GM12872 (cell line): ENCODE measurements at regions not wholly inside any gene's neighbourhood (a gene's known extent, or its start where the extent isn't known, plus 50 kb on each side); places are given as distances from the start of the nearest gene placed in this dataset.

Source experiments
- TF ChIP-seq, protein P1 (sequence below): IDR thresholded peaks from 3 replicates; pipeline ENCODE4 v1.5.1; 2011; ENCODE audit warnings: low read depth, mild to moderate bottlenecking, low read length, moderate library complexity; ENCODE audit not compliant: insufficient read depth

DNA sequence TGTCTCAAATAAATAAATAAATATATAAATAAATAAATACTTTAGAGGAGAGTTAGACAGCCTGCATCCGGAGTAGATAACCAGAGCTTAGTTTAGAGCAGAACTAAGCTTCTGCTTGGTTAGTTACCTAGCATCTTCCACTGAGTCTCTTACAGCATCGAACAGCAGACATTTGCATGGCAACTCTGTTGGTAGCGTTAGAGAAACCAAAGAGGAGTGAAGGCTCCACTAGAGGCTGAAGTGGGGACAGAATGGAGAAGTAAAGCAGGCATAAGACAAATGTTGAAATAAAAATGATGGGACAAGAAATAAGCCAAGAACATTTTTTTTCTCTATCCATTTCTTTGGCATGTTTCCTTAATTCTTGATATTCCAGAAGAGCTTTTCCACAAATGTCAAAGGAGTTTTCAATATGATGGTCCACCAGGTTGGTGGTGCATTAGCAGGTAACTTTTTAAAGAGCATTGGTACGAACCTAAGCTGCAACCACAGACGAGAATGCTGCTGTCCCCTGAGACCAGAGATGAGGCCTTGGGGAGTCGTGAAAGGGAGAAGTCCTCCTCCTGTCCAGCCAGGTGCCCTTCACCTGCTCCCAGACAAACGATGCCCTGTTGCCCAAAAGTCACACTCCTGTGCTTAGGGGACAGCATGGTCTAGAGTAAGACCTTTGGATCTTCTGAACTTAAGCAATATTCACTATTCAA is 438.3 kb downstream of the DIRAS2 start:
- TF ChIP-seq, protein P1, sequence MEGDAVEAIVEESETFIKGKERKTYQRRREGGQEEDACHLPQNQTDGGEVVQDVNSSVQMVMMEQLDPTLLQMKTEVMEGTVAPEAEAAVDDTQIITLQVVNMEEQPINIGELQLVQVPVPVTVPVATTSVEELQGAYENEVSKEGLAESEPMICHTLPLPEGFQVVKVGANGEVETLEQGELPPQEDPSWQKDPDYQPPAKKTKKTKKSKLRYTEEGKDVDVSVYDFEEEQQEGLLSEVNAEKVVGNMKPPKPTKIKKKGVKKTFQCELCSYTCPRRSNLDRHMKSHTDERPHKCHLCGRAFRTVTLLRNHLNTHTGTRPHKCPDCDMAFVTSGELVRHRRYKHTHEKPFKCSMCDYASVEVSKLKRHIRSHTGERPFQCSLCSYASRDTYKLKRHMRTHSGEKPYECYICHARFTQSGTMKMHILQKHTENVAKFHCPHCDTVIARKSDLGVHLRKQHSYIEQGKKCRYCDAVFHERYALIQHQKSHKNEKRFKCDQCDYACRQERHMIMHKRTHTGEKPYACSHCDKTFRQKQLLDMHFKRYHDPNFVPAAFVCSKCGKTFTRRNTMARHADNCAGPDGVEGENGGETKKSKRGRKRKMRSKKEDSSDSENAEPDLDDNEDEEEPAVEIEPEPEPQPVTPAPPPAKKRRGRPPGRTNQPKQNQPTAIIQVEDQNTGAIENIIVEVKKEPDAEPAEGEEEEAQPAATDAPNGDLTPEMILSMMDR, result no peak

DNA sequence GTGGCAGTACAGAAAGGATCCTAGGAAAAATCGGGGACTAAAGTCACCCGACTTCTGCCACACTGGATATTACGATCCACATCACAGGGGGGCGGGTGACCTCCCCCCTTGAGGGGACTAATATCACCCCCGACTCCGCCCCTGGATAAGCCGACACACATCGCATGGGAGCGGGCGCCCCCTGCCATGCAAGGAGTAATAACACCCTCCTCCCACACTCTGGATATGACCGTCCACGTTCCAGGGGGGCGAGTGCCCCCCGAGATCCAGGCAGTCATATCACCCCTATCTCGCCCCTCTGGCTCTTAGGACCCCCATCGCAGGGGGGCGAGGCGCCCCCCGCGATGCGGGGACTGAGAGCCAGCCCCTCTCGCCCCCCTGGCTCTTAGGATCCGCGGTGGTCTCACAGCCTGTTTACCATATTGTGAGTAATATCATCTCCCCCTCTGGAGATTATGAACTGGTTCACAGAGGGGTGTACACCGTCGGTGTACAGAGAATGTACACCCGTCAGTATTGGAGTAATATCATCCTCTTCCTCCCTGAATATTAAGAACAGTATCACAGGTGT is 423.0 kb downstream of the DIRAS2 start:
- TF ChIP-seq, protein P1, result peak; percentile 57

DNA sequence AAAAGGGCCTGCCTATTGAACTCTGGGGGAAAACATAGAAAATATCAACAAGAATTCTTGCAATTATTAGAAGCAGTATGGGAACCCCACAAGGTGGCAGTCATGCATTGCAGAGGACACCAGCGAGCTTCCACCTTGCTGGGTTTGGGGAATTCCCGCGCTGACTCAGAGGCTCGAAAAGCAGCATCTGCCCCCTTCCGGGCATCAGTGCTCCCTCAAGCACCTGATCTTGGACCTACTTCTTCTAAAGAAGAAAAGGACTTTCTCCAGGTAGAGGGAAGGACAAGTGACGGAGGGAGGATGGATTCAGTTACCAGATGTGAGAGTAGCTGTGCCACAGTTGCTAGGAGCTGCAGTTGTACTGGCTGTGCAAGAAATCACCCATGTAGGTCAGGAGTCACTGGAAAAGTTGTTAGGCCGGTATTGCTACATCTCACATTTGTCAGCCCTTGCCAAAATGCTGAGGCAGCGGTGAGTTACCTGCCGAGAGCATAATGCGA is 415.7 kb downstream of the DIRAS2 start:
- TF ChIP-seq, protein P1, result peak; percentile 62

DNA sequence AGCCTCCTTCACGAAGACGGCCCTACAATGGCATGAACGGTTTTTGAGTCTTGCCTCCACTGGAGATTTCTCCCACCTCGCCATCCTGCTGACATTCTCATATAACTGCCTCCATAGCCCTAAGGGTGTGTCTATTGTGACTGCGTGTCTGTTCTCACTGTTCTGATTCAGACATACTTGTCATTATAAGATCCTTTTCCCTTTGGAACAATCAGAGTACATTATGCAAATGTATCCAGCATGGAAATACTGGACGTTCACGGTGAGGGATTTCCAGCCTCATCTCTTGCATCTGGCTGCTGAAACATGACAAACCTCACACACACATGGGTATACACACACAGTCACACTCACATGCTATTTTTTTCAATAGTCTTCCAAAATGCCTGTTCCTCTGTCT is 402.1 kb downstream of the DIRAS2 start:
- TF ChIP-seq, protein P1, result no peak

DNA sequence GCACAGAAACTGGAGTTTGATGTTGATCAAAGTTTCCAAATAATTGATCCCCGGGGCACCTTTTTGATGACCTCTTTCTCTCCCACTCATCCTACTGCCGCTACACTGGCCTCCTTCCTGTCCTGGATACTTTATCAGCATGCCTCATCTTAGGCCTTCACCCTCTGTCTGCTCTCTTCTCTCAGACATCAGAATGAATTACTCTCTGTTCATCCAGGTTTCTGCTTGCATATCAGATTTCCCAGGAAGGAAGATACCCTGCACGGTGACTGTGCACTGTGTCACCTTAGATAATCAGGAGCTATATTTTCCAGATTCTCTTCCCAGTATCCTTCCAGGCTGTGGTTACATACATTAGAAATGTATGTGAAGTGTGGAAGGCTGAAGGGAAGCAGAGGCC is 397.0 kb downstream of the DIRAS2 start:
- TF ChIP-seq, protein P1, result no peak

DNA sequence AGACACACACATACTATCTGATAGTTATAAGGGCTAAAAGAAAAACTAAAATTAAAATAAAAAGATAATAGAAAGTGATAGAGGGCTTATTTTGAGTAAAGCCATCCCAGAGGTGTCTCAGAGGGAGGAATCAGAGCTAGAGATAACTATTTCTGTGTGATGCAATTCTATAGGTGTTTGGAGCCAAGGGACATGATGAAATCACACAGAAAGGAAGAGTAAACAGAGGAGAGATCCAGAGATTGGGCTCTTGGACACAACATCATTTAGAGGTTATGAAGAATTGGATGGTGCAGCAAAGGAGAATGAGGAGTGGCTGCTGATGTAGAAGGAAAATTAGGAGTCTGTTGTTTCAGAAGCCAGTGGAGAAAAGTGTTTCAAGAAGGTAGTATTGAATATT is 393.5 kb downstream of the DIRAS2 start:
- TF ChIP-seq, protein P1, result no peak

DNA sequence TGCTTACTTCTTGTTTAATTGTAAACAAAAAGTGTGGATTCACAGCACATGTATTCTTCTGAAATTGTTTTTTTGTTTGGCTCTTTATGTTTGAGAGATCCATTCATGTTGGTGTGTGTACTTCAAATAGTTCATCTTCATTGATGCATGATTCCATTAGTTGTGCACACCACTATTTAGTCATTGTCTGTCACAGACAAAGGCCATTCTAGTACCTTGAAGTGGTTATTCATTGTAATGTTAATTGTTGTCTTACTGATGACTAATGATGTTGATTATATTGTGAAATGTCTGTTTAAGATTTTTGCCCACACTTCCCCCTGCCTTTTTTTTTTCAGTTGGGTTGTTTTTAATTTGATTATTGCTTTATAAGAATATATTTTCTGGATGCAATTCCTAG is 391.3 kb downstream of the DIRAS2 start:
- TF ChIP-seq, protein P1, result no peak
